HG03432 (cell line): ENCODE measurements at regions not wholly inside any gene's neighbourhood (a gene's known extent, or its start where the extent isn't known, plus 50 kb on each side); places are given as distances from the start of the nearest gene placed in this dataset.

Experiments
- ATAC-seq: cut with Tn5 transposase; IDR thresholded peaks from one replicate; pipeline ENCODE4 v1.9.1; 2021; ENCODE audit warnings: mild to moderate bottlenecking, moderate library complexity; ENCODE audit not compliant: unreplicated experiment

DNA sequence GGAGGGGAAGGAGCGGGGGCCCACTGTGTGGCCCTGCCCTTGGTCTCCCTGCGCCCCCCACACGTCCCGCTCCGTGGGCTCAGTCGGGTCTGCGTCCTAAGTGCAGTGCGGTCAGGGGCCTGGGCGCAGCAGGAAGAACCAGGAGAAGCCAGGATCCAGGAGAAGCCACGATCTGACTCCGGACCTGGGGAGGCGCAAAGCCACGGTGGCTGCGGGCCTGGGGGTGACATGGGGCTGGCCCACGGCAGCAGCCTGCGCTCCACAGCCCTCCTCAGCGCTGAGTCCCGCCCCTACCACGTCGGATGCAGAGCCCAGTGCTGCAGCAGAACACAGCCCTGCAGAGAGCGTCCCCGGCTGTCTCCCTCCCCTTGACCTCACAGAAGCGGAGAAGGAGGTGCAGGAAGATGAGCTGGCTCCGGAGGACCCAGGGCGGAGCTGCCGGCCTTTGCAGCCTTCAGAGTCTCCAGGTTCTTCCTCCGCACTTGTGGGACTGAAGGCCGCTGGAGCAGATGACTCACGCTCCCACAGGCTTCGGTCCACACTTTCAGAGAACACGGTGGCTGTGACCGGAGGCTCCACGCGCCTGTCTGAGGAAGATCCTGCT is 589.2 kb upstream of the SALL3 start:
- no peak for ATAC-seq

DNA sequence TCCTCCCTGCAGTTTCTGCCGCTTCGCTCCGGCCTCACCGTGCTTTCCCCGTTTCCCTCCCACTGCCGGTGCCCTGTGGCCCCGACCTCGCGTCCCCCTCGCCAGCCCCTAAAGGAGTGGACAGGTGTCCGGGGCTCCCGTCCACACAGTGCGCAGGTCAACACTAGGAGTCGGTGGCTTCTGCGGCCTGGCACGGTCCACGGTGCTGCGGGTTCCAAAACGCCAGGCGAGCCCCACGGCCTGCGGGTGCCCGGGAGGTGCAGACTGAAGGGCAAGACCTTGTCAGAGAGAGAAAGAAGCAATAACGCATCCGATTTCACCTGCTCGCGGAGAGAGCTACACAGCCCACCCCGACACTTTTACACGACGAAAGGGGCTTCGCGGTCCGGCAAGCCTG is 588.7 kb upstream of the SALL3 start:
- no peak for ATAC-seq

DNA sequence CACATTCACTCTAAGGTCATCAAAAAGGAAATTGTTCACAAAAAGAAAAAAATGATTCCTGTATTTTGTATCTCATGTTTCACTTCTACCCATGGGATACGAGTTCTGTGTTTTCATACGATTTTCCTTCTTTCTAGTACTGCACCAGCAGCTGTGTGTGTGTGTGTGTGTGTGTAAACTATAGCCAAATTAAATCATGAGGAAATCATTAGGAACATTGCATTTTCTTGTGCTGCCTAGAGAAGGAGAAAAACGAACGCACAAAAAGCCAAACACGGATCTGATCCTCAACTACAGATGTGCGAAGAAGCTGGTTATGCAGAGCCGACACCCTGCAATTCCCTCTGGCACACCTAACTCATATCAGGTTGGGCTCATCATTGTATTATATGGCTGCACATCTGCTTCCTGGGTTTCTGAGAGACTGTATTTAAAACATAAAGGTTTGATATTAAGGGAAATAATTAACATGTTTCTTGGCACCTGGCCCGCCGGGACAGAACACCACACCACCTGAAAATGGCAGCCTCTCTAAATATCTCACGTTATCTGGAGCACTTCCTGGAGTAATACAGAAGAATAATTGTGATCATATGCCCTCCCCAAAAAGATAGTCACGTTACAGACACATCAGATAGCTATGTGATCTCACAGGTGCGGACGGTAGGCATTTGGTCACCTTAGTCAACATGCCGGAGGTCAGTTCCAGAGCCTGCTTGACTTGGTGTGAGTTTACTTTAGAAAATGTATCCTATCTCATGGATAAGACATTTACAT is 586.3 kb upstream of the SALL3 start:
- ATAC-seq, result no peak

DNA sequence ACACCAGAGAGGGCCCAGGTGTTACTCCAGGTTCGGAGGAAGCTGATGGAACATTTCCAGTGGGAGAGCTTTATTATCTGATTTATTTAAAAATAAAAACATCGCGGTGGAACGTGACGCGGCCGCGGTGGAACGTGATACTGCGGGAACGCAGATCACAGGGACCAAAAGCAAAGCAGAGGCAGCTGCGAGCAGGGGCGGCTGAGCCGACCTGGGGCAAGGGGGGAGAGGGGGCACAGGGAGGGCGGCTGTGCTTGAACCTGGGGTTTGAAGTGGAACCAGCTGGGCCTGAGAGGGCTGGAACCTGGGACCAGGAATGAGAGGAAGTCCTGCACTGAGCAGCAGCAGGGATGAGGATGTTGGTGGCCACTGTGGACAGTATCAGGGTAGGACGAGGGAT is 583.5 kb upstream of the SALL3 start:
- ATAC-seq, result no peak

DNA sequence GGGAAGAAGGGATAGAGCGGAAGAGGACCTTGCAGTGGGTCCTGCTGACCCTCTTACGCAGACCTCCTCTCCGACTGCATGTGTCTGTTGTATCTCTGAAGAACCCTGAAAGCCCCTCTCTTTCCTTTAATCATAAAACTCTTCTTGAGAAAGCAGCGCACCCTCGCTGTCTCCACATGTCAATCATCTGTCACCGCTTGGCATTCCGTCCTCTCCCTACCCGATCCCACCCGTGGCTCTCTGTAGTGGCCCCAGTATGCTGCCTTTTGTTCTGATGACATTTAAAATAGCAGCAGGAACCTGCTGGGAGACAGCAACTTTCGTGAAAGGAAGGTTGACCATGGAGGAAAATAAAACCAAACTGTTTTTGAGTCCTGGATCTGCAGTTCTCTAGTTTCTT is 582.9 kb upstream of the SALL3 start:
- no peak for ATAC-seq

DNA sequence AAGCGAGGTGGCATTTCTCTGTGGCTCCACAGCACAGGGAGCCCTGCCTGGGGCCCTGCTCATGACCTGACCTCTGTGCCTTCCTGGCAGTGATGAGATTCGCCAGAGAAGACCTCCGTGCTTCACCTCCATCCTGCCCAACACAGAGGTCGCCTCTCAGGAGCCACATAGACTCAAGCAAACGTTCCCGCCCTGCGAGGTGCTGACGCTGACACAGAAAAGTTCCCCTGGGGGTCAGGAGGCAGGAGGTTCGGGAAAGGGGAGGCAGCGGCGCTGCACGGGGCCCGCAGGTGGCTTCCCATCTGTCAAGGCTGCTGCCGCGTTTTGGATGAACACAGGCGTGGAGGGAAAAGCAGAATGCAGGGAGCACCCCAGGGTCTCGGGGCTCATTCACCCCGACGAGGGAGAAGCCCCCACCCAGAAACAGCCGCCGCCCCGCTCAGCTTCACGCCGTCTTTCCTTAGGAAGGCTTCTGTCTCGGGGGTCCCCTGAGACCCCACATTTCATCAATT is 579.6 kb upstream of the SALL3 start:
- no peak for ATAC-seq

DNA sequence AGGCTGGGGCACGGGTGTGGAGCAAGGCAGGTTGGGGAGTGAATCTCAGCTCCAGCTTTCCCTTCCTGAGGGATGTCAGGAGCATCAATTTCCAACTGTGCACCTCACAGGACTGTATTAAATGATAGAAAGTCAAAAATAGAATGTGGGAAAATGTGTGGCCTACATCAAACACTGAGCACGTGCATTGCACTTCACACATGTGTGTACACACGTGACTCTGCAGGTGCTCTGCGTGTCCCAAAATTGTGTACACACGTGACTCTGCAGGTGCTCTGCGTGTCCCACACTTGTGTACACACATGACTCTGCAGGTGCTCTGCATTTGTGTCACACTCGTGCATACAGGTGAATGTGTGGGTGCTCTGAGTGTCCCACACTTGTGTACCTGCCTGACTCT is 577.2 kb upstream of the SALL3 start:
- ATAC-seq, result no peak

DNA sequence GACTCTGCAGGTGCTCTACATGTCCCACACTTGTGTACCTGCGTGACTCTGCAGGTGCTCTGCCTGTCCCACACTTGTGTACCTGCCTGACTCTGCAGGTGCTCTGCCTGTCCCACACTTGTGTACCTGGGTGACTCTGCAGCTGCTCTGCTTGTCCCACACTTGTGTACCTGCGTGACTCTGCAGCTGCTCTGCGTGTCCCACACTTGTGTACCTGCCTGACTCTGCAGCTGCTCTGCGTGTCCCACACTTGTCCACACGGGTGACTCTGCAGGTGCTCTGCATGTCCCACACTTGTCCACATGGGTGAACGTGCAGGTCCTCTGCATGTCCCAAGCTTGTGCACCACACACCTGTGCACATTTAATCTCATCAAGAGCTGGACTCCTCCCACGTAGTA is 576.7 kb upstream of the SALL3 start:
- no peak for ATAC-seq

DNA sequence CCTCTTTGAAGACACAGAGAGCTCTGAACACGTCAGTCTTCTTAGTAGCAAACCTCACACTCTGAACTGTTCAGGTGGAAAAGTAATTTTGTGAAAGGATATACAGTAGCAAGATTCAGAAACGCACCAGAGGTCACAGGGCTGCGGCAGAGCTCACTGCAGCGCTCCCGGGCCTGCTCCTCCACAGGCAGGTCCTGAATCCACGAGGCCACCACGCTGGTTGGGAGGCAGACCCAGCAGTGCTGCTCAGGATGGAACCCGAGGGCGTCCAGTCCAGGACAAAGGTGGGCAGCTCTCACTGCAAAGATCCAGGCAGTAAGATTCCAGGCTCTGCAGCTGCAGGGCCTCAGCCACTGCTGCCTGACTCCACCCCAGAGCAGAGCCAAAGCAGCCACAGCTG is 576.2 kb upstream of the SALL3 start:
- no peak for ATAC-seq

DNA sequence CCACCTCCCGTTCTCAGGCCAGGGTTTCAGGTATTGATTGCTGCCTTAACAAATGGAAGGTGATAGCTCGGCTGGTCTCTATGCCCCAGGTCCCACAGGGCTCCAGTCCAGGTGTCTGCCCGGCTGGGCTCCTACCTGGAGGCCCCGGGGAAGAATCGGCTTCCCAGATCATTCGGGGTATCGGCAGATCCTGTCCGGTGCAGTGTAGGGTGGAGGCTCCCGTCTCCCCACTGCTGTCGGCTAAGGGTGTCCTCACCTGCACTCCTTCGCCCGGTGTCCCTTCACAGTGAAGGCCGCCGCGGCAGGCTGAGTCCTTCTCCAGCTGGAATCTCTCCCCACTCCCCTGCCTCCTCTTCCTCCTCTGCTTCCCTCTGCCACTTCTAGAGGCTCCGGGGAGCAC is 573.9 kb upstream of the SALL3 start:
- ATAC-seq, result no peak

DNA sequence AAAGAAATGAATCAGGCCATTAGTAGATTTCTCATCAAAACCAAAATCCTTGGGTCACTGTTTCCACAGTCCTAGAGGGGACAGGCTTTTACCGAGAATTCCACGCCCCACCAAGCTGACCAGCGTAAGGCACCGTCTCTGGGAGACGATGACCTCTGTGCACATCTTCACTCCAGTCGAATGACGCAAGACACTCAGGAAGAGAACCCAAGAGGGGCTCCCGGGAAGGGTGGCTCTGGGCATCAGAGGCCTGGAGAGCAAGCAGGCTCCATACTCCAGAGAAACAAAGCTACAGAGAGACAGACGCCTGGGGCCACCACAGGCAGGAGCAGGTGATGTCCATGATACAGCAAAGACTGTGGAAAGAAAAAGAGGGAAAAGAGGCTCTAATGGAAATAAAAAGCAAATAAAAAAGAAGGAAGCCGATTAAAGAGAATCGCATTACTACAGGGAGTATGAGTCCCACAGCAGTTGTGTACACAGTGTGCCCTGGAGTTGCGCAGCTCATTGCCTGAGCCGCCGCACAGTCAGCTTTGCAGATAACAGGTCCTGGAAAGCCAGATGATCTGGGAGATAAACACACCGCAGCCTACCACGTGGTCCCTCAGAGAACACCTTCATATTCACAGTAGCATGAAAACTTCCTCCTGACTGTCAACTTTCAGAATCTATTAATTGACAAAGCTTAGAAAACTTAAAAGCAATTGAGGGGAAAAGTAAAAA is 572.7 kb upstream of the SALL3 start:
- no peak for ATAC-seq

DNA sequence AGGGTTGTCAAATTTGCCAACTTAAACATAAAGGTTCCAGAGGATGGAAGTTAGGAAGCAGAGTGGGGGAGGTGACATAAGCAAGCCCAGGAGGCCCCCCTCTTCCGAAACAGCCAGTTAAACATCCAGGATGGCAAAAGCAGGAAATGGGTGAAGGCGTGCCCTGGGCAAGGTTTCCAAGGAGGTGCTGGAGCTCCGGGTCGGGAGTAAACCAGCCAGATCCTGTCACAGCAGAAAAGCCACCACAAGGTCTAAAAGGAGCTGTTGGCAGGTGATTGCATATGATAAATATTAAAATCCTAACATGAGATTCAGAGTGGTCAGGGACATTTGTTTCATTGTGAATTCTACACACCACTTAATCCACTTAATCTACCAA is 572.2 kb upstream of the SALL3 start:
- no peak for ATAC-seq

DNA sequence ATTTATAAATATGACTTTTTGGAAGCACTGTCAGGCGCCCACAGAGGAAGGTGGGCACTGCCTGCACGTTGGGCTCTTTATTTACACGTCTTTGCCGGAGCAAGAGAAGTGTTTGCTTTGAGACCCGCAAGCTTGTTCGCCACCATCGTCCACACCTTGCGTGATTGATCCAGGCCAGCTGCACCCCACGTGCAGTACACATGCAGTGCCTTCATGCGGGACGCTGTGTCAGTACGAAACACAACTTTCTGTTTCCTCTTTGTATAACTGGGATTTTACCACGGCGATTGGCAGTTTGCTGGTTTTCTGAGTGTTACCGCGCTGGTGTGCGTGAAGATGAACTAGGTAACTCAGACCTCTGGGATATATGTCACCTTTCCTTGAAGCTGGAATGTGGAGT is 571.0 kb upstream of the SALL3 start:
- ATAC-seq, result no peak

DNA sequence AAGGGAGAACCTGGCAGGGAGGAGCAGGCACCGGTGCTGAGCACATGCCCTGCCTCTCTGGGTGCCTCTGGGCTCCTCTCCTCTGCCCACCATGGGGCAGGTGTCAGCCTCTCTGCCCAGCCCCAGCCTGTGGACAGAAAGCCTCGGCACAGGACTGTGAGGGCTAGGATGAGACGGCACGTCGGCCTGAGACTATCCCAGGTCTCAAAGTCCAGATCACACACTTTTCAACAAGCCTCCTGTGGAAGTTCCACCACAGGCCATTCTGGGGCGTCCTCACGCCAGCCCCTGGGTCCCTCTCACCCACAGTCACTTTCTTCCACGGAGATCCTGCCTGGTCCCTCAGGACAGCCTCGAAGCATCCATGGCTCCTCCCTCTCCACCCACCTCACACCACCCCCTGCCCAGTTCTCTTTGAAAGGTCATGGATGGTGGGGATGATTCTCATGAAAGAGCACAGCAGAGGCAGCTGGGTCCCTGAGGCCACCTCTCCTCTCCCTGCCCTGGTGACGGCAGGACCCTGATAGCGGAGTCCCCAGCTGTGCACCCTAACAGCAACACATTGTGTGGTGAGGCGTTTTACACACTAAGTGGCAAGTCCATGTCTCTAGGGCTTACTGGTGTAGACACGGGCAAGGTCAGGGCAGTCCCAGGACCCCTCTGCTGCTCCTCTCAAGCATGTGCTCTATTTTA is 569.4 kb upstream of the SALL3 start:
- no peak for ATAC-seq

DNA sequence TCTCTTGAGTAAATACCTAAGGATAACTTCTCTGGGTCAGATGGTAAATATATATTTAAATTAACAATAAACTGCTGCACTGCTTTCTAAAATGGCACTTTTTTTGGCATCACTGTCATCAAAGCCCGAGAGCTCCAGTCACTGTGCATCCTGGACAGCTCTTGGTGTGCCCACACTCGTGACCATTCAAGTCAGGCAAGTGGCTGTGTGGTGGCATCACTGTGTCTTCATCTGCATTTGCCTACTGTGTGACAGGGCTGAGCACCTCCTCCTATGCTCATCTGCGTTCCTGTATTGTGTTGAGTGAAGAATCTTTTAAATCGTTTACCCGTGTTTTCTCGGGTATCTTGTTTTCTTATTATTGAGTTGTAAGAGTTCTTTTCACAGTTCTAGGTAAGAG is 568.1 kb upstream of the SALL3 start:
- ATAC-seq, result no peak

DNA sequence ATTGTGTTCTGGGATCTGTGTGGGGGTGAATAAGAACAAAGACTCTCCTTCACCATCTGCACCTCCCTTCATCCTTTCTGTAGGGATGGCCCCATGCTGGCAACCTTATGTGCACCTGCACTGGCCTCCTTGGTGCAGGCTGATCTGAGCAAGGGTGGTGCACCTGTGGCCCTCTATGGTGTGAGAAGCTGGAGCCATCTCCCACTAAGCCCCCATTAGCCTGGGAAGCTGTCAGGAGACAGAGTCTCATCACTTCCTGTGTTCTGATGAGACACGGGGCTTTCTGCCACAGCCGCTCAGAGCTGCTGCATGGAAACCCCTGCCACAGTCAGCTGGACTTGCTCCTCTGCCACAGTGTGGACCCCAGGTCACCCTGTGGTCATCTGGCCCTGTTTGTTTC is 565.3 kb upstream of the SALL3 start:
- ATAC-seq, result no peak

DNA sequence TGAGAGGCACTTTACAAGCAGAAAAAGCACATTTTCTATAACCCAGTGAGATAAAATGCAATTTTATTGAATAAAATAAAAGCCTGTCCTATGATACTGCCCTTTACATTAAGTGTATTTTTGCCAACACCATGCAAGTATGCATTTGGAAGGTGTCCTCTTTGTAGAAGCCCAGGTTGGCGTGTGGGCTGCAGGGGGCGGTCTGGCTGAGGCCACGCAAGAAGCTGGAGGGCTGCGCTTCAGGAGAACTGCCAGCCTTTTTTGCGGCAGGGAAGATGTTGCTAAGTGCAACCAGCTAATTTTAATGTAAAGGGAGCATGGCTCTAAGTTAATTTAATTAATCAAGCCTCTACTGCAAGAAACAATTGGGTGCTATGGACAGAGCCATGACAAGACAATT is 562.8 kb upstream of the SALL3 start:
- ATAC-seq, result no peak

DNA sequence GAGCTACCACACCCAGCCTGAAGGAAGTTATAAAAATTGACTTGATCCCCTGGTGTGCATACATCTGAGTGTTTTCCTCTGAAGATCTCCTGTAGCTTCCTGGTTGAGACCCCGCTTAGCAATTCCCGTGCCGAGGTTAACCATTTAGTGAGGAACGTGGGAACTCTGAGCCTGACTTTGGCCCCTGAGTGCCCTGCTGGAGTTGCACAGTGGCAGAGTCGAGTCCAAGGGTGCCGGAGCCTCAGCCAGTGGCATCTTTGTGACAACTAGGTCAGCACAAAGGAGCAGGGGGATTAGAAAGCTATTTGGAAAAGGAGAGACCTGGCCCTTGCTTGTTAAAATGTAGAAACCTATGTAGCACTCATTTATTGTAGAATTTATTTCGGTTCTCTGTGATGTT is 561.2 kb upstream of the SALL3 start:
- ATAC-seq, result no peak

DNA sequence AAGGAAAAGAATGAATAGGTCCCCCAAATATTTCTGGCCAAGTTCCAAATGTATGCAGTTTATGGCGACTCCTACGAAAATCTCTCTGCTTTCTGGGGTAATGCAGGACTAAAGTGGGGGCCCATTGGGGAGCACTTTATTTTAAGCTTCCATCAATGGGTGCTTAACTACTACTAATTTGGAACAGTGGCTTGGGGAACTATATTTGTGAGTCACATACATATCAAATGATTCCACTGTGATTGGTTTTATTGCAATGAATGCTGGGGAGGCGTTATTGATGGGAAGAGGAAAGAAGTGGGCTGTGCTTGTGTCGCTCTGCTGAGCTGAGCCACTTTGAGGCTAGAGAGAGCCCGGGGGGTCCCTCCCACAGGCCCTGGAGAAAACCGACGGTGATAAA is 560.4 kb upstream of the SALL3 start:
- no peak for ATAC-seq

DNA sequence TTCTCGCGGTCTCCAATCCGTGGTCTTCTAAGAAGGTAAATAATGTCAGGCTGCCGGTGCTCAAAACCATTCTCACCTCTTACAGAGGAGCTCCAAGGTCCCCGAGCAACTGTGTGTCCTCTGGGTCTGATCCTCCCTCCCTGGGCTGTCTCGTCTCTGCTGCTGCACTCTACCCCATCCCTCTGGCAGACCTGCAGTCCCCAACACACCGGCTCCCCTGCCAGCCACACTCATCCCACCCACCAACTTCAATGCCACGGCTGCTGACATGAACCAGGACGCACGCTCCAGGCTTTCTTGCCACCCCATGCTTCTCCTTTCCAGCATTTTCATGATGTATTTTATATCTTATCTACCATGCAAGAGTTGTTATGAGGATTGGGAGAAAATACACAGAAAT is 559.5 kb upstream of the SALL3 start:
- ATAC-seq, result no peak

DNA sequence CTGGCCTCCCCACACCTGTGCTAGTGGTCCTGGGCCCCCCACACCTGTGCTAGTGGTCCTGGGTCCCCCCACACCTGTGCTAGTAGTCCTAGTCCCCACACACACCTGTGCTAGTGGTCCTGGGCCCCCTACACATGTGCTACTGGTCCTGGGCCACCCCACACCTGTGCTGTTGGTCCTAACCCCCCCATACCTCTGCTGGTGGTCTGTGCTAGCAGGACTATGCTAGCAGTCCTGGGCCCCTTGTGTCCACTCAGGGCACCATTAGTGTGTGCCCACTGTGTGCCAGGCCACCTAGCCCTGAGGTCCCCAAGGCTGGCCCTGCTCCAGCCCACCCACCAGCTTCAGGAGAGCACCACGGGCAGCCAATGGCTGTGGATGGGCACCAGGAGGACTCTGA is 558.2 kb upstream of the SALL3 start:
- ATAC-seq, result no peak

DNA sequence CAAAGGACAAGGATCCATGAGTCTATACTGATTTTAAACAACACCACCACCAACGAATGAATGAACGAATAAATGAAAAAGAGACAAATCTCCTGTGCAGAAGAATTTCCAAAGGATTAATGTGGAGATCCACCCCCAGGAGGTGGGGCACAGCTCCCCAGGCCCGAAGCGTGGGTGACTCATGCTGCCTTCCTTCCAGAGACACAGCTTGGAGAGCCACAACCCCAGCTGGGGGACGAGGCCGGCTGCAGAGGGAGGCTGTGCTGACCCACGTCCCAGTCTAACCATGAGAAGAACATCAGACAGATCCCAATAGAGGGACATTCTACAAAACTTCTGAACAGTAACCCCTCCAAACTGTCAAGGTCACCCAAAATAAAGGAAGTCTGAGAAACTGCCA is 557.3 kb upstream of the SALL3 start:
- ATAC-seq, result no peak
